GM19468 (cell line): ENCODE measurements at regions not wholly inside any gene's neighbourhood (a gene's known extent, or its start where the extent isn't known, plus 50 kb on each side); places are given as distances from the start of the nearest gene placed in this dataset.
A peak's percentile ranks its signal among the peaks of the same experiment; 100 is the strongest.

ENCODE experiments used
- ATAC-seq: cut with Tn5 transposase; IDR thresholded peaks from one replicate; pipeline ENCODE4 v1.9.1; 2021; ENCODE audit warnings: mild to moderate bottlenecking, moderate library complexity, moderate number of reproducible peaks; ENCODE audit not compliant: unreplicated experiment; ENCODE audit errors: extremely low read depth

DNA sequence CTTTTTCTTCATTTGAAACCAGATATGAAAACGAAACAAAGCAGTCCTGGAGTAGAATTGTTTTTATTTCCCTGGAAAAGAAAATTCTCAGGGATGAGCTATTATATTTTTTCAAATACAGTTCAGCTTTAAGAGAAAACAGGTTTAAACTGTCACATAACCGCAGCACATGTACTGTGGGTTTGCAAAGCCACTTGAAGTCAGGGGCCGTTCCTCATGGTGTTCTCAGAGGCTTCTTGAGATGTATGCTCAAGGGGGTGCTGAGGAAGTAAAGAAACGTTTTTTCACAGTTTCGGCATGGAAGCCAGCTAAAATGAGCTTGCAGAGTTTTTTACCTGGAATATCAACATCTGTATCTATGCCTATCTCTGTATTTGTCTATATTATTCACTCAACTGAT lies 225.3 kb downstream of the MC4R start:
- no peak for ATAC-seq

DNA sequence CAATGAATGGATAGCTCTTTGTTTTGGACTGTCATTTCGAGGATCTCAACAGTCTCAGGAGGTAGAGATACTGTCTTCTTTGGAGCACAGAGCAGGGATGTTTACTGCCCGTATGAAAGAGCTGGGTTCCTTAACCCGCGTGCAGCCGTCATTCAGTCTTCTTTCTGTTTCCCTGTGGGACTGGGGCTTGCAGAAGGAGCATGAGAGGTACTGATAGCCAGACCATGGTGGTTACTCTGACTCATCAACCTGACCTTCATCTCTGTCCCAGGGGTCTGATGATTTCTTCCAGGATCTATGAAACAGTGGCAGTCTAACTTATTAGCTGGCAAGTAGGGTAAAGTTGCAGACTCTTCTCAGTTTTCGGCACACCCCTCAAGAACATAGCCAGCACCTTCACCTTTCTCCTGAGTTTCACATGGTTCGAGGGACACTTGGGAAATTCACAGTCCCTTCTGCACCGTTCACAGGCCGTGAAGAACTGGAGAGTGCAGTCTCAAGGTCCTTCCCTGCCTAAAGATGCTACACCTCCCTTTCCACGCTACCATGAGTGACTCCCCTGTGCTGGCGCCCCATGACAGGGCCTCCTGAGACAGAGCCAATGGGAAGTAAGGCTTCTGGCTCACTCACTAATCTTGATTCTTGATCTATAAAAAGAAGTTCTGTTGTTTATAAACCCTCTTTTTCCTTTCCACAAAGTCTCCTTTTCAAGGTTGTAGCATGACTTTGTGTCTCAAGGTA lies 226.2 kb downstream of the MC4R start:
- no peak for ATAC-seq

DNA sequence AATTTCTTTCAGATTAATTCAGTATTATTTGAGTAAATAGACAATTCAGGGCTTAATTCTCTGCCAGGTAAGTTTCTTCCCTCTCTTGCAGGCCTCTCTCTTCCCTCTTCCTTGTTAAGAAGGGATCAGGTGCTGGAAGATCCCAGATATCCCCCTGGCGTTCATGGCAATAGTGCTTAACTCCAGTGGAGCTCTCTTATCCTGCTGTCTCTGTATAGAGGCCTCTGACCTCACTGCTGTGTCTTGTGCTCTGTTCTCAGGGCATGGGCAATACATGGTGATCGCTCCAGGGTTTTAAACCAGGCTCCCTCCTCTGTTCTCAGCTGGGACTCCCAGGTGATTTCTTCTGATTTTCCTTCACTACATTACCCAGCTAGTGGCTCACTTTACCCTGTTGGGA lies 226.8 kb downstream of the MC4R start:
- ATAC-seq = no peak

DNA sequence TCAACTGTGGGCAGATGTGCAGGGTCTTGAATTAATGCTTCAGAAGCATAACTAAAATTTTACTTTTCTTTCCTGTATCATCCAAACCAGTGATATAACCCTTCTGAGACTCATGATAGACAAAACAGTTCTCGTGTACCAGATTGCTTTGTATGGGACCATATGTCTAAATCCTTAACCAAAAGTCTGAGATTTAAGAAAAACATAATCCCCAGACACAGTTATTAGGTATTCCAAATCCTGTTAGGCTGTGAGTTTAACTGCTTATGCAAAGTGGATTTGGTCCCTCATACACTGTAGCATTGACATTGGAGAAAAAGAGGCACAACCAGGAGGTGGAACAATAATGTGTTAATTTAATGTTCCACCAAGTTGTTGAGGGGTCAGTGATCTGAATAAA lies 235.0 kb downstream of the PMAIP1 start:
- ATAC-seq = no peak

DNA sequence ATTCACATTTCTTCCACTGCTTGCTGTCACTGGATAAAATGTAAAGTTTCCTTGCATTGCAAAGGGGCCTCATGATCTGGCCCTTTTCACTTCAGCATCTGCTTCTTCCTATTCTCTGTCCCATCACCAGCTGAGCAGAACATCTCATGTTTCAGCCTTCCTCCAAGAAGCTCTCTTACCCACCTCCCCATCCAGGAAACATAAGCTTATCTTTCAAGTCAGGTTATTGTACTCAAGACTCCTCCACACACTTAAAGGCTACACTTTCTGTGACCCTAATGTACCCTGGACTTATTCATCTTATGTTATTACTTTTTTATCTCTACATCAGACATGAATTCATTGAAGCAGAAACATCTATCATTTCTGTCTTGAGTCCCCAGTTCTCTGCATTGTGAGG lies 230.5 kb downstream of the PMAIP1 start:
- ATAC-seq = no peak

DNA sequence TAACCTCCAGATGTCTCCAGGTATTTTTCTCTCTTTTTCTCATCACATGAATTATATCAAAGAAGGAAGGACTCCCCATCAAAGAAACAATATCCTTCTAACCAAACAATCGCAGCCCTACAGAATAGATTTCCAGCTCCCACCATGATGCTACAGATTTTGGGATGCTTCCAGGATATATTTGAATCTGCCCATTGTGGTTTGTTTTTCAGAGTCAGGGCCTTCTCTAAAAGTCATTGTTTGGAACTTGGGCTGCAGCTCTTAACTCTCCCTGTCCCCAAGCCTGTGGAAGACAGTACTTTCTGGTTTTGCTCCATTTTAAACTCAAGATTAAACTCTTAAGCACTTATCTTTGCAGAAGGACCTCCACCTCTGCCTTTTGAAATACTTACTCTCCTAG lies 223.2 kb downstream of the PMAIP1 start:
- no peak for ATAC-seq

DNA sequence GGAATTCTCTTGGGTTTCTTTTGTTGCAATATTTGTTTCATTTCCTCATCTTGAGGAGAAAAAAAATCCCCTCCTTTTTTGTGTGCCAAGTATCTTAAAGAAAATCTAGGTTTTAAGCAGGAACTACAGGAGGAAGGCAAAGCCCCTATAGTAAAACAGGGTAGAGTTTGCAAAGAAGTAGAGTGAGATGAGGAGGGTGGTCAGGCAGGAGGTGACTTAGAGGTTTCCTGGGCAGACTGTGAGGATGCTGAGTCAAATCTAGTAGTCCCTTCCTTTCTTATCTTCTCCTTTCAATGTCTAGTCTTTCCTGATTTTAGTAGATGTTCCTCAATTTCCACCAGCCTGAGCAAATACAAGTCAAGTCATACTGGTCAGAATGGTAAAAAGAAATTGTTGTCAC lies 222.5 kb downstream of the PMAIP1 start:
- ATAC-seq = no peak

DNA sequence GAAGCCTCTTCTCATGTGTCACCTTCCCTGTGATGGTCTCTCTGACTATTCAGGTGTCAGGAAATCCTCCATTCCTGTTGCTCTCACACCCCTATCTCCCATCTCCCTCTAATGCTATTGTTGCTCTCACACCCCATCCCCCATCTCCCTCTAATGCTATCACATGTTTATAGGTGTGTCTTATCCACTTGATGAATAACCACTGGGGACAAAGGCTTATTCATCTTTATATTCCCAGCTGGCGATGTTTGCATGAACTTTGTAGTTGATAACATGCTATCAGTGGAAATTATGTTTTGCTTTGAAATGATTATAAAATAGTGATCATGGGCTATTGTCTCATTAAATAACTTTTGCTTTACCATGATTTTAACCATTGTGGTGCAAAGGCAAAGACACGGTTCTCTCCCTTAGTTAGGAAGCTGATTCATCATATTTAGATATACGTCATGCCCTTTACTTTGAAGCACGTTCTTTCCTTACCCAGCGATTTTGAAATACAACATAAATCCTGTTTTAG lies 220.5 kb downstream of the PMAIP1 start:
- ATAC-seq = no peak

DNA sequence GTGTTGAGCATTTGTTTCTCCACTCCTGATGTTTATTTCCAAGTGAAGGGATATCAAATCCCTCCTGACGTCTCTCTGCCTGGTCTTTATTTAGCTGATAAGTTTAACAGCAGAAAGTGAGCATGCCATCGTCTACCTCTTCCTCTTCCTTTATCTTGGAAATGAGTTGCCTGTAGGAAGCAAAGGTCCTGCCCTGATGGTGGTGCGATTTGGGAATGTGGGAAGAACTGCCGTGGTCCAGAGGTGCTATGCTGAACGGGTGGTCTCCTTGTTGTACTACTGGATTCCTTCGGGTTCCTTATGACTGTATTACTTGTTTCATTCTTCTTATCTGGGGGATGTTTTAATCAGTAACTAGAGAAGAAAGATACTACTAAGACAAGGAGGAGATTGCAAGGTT lies 217.5 kb downstream of the PMAIP1 start:
- ATAC-seq = no peak

DNA sequence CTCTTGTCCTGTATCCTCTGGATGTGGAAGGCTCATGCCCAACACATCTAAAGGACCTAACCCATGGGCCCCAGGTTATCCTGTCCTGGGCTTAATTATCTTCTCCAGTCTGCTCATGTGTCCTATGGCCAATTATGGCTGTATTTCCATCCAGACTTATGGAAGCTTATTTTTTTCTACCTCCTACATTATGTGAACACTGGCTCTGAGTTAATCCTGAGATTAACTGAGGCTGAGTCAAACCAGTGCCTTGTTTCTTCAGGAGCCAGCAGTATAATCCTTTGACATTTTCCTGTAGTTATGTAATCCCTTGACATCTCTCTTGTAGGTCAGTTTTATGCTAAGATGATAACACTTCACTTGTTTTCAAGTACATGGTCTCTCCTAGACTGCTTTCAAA lies 213.6 kb downstream of the PMAIP1 start:
- no peak for ATAC-seq

DNA sequence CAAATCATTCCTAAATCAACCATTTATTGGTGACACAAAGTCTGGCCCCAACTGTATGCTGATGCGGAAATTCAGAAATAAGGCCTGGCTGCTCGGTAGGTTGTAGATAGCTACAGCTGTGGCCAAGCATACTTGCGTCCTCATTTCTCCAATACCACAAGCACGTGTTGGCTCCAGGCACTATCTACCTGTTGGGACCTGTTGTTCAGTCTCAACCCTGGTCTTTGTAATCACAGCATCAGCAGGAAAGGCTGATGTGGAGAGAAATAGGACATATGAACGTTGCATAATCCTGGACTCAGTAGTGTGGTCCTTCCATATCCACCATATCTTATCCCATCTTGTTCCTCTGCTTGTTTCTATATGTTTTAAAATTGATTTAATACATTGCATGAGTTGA lies 212.6 kb downstream of the PMAIP1 start:
- ATAC-seq = no peak

DNA sequence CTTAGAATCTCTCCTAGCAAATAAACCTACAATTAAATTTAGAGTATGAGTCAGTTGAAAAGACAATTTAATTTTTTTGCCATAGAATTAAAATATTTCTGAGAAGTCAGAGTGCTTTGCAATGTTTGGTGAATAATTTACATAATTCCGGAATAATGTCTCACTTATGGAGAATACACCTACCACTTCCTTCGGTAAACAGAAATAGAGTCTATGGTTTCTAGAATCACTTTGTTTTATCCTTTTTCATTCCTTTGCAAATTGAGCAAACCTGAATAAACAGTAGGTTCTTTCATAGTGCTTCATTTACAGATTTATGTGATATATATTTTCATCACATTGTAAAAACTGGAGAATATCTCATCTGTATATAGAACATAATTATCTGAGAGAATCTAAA lies 211.7 kb downstream of the PMAIP1 start:
- no peak for ATAC-seq

DNA sequence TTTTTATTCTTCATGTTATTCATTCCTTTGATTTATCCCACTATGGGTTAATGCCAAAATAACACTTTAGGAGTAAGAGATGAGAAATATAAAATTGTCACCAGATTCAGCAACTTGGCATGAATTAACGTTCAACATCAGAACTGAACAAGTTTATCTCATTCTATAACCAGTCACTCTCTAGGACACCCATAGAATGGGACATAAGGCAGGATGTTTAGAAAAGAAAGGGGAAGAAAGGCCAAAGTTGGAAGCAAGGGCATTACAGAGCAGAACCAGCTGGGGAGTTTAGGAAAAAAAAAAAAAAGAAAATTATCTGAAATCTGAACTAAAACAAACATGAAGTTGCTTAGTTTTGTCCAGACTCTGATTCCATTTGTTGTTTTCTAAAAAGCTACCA lies 211.0 kb downstream of the PMAIP1 start:
- ATAC-seq = no peak

DNA sequence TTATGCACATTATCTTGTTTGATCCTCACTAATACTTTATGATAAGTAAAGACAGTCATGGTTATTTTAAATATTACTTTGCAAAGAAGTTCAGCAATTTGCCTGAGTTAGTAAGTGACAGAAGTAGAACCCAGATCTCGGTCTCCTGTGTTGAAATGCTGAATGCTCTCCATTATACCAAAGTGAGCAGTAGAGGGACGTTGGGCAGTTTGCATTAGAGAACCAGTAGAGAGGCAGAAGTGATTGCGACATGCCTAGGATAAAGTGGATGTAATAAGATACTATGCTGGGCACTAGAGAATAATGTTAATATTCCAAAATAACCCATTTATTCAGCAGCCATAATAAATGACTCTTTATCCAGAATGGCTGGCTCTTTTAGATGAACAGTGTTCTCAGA lies 201.0 kb downstream of the PMAIP1 start:
- ATAC-seq = no peak

DNA sequence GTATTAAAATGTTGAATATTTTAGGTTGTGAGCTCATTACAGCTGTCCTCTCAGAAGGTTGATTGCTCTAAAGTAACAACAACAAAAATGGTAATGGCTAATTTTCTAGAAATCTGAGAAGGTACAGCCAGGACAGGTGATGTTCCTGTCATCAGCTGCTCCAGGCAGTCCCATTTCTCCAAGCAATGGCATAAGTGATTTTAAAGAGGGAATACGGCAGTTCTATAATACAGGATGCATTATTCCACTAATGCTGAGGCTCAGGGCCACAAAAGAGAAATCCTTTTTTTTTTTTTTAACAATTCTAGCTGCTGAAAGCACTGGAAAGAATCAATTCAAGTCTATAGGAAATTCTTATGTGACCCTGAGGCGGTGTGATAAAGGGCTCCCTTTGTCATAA lies 199.9 kb downstream of the PMAIP1 start:
- no peak for ATAC-seq

DNA sequence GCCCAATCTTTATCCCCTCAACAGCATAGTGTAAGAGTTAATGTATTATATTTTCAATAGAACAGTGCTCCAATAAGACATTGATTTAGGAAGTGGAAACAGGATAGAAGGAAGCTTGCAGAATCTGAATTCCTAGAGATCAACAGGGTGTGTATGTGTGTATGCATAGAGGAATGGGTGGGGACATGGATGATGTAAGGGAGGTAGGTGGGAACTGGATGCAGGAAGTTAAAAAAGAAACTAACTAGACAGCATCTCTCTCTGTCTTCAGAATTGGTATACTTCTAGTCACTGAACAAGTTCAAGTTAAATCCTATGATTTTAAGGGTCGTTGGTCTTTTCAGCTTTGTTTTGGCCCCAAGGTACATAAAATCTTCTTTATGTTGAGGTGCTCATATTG lies 196.6 kb downstream of the PMAIP1 start:
- ATAC-seq = no peak

DNA sequence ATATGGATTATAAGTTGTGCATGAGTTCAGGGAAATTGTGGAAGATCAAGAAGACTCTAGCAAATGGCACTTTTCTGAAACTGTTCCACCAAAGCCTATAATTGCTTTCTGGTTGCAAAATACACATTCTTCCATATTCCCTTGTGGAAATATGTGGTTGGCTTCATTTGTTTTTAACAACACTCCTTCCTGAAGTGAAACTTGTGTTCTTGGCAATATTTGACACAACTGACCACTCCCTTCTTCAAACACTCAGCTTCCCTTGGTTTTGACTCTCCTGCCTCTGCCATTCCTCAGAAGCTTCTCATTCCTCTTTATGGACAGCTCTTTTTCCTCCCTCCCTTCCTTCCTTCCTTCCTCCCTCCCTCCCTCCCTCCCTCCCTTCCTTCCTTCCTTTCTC lies 192.3 kb downstream of the PMAIP1 start:
- ATAC-seq = no peak

DNA sequence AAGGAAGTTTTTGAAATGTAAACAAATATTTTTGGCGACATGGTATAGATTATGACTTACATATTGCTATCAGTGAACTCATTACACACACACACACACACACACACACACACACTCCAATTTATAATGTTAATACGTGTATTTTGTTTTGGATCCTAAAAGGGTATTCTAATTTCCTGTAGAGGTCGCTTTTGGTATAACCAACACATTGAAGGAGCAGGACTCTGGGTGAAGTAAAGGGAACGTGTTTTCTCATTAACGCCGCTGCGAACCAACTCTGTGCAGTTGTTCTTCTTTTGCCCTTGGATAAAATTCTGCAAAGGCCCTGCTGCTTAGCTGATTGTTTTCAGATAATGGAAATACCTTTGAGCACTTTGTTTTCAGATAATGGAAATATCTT lies 190.4 kb downstream of the PMAIP1 start:
- peak; percentile 53 for ATAC-seq

DNA sequence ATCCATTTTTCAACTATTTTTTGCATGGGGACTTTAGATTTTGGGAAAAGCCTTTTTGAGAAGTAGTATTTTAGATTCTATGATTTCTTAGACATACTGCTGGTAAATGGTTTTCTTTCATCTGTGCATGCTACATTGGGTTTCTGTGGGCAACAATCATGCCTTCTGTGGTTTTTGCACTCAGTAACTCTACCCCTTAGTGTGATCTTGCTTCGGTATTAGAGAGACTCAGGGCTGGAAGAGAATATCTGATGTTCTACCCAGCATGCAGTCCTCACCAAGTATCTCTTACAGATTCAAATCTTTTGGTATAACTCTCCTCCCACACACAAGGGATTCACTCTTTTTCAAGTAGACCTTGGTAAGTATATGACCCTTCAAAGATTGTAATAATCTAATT lies 183.0 kb downstream of the PMAIP1 start:
- peak; percentile 49 for ATAC-seq

DNA sequence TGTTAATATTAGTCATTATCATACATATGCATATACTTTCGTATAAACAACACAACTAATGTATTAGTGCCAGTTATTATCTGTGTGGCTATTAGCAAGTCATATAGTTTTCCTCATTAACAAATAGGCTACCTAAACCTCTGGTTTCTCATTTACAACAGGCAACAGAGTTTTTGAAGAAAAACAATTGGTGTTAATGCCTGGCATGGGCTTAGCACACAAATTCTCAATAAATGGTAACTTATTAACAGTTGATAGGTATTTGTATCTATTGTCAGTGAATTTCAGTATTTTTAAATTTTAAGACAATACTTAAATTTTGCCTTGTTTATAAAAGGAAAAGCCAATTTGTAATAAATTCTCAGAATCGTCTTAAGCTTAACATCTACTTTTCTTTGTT lies 182.5 kb downstream of the PMAIP1 start:
- ATAC-seq = no peak

DNA sequence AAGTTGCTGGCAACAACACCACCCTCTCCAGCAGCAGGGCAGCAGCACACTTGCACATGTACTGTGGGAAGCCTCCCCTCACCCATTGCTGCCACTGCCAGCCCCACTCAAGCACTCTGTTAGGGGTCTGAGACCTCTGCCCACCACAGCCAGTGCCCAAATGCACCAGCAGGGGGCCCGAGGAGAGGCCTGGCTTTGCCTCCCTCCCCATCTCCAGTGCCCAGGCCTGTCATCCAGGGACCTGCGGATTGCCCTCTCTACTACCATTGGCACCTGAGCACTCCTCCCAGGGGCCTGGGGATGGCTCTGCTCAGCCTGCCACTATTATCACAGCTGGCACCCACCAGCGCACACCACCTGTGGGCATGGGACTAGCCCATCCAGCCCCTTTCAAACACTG lies 175.7 kb downstream of the PMAIP1 start:
- ATAC-seq = no peak

DNA sequence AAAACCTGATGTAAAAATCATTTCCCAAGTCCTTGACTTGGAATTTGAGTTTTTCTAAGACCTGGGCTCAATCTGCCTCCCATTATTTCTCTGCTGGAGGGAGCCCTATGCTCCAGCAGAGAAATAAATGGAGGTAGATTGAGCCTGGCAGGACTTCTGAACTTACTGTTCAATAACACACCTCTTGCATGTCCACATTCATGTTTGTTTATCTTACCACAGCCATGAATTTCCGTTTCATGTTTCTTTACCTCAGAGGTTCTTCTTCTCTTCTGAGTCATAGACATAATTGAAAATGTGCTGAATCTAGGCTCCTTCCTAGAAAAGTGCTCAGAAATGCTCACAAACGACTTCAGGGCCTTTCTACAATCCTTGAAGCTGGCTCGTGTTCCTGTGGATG lies 170.8 kb downstream of the PMAIP1 start:
- ATAC-seq = no peak
